HG03159 (cell line): ENCODE measurements at regions not wholly inside any gene's neighbourhood (a gene's known extent, or its start where the extent isn't known, plus 50 kb on each side); places are given as distances from the start of the nearest gene placed in this dataset.

Experiments used
- ATAC-seq: cut with Tn5 transposase; IDR thresholded peaks from one replicate; pipeline ENCODE4 v1.9.1; 2021; ENCODE audit warnings: mild to moderate bottlenecking, moderate library complexity; ENCODE audit not compliant: unreplicated experiment

DNA sequence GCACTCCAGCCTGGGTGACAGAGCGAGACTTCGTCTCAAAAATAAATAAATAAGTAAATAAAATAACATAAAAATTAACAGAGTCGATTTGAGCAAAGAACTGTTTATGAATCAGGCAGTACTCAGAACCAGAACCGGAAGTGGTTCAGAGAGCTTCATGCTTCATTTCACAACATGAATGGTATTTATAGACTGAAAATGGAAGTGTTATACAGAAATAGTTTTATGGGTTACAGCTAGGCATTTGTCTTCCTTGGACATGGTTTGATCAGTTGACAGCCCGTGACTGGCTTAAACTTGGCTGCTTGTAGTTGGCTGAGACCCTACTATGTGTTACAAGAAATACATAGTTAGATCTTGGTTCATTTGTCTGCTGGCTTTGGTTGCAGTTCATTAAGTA, 216.0 kb upstream of the MCTP2 start:
- no peak for ATAC-seq

DNA sequence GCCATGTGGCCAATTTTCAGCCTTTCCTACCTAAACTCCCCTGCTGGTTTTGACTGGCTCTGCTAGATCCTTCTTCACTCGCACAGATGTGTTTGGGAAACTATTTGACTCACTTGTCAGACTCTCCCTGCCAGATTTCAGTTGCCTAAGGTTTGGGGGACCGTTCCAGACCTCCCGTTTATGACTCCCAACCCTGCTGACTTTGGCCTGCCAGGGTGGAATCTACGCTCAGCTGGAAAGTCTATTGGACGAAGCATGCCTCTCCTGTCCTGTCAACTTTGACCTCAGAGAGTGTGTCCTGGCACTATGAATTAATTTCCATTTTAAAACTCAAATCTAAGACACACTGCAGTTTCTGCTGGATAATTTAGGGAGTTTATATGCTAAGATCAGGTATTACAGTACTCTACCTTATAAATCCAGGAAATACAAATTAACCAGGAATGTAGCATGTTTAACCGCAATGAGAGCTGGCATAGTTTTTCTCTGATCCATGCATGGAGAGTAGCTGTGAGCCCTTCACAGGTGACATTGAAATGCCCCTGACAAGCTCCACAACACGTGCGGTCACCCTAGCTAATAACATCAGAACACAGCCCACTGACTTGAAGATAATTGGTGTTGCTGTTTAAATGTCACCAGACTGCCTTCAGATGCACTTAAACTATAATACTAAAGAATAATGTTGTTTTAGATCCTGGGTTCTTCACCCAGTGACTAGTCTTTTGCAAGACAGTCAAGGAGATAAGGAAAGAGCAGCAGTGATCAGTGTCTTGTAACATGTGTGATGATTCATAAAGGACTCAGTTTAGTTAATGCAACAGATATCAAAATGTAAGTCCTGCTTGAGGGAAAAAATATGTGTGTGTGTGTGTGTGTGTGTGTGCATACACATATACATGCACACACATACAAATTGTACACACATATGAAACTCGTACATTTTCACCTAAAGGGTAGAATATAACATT, 223.0 kb upstream of the MCTP2 start:
- no peak for ATAC-seq

DNA sequence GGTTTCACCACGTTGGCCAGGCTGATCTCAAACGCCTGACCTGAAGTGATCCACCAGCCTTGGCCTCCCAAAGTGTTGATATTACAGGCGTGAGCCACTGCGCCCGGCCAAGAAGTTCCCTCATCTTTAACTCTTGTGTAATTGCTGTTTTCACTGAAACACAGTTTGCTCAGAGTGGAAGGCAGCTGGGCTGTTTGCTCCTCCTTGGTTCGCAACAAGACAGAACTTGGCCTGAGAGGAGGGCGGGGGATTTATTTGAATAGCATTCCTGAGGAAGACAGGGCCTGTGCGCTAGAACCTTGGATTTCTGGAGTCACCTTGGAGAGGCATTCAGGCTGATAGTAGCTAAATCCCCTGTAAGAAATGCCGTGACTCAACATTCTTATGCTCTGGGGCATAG, 226.7 kb upstream of the MCTP2 start:
- no peak for ATAC-seq

DNA sequence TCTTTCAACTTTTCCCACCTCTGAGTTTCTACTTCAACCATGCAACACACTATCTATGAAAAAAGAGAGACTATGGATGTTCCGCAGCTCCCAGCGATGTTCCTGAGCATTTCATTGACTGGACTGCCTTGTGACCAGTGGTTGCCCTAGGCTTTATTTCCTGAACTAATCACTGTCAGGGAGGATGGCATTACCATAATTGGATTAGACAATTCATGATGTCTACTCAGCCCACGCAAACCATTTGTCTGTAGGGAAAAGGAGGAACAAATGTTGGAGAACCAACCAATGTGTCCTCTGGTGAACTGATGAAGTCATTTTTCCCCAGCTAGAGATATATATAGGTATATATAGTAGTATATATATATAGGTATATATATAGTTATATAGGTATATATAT, 229.3 kb upstream of the MCTP2 start:
- ATAC-seq, result no peak

DNA sequence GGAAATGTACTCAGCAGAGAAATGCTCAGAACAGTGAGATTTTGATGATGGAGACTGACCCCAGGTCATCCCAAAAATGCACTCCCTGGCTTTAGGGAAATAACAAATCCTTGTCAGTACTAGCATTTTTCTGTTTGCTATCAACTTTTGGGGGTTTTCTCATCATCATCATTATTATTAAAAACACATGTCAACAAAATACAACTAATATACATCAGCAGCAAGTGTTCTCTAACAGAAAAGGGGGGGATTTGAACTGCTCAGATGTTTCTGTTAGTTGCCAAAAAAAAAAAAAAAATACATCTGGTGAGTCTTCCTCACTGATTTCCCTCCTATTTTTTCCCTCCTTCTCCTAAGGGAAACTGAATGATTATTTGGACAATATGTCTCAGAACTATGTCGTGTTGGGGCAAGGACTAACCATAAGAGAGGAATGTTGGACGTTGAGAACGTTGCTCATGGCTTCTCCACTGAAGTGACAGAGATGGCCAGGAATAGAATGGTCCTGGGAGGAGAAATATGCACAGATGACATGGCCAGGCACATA, 230.0 kb upstream of the MCTP2 start:
- ATAC-seq, result no peak

DNA sequence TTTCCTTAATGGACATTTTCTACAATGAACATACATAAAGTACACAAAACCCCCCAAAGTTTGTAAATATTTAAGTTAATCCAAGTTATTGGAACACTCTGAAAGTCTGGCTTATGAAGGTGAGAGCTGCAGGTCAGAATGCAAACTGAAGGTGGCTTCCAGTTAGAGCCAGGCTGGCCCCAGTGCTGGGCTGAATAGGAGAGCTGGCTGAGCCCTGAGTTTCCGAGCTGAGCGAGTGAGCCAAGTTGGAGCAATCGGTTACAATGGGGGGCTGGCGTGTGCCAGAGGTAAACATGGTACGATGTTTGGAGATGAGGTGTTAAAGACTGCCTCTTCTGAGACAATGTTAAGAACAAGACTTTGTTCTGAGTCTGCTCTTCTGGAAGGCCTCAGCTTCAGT, 230.8 kb upstream of the MCTP2 start:
- ATAC-seq, result no peak

DNA sequence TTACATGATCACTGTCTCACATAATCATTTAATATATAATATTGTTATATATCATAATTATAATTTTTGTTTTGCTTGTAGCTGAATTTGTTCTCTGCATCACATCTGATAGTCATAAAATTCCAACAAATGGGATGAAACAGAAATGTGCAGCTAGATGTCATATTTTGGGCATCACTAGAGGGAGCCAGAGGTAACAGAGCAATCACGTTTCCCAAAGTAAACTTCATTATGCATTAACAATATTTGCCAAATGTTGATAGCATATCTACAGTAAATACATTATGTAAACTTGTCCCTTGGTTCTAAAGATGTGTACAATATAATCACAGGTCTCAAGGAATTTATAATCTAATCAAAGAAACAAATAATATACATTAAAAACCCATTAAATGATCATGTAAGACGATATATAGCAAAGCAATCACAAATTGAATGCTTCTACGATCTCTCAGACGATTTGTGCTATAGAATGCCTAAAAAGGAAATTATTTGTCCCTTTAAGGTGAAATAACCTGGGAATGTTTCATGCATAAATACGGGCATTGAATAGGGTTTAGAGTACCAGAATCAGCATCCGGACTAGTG, 234.2 kb upstream of the MCTP2 start:
- ATAC-seq, result peak; percentile 61

DNA sequence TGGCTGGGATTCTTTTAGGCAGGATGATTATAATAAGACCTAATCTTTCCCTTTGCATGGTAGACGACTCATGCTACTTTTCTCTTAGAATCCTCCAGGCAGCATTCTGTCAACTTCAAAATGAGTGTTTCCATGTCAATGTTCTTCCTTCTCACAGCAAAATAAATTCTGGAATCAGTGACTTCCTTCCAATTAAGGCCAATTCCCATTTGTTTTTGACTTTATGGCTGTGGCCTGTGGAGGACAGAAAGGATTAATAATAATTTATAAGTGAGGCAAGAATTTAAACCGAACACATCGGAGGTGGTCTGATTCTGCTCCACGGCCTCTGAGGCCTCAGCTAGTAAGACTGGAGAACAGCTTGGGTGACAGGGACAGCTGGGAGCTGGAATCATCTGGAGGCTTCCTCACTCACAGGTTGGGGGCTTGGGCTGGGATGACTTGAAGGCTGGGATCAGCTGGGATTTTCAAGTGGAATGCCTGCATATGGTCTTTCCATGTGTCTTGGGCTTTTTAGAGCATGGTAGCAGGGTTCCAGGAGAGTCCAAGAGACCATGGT, 241.8 kb upstream of the MCTP2 start:
- ATAC-seq, result no peak

DNA sequence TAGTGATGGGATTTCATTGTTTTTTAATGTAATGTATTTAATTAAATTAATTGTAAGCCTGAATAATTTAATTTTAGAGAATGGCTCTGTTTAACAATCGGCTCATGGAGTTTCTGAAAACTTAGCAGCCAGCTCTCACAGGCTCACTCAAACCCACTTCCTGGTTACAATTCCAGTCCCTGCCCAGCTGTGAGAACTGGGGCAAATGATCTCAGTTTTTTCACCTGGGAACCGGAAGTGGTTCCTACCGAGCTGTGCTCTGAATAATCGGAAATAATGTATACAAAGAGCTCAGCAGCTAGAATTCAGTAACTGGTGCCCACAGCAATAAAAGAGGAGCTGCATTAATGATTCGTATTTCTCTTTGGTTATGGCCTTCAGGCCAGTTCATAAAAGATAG, 244.3 kb upstream of the MCTP2 start:
- ATAC-seq, result peak; percentile 66

DNA sequence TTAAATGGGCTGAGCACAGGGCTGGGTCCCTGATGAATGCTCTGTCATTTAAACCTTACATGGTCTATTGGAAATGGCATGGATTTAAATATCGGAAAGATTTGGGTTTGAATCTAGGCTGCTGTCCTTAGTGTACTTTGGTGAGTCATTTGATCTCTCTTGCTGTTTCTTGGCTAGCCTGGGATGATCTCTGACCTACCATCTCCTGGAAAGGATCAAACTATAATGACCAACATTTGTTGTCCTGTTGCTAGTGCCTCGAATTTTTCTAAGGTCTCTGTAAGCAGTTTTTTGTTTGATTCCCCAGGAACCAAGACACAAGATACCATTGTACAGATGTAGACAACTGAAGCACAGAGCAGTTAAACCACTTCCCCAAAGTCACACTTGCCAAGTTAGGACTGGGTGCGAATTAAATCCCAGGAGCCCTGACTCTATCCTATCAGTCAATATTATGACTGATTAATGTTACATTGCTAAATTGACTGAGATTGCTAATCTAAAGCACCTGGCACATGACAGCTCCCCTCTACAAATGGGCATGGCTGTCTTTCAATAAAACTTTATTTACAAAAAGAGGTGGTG, 244.9 kb upstream of the MCTP2 start:
- no peak for ATAC-seq

DNA sequence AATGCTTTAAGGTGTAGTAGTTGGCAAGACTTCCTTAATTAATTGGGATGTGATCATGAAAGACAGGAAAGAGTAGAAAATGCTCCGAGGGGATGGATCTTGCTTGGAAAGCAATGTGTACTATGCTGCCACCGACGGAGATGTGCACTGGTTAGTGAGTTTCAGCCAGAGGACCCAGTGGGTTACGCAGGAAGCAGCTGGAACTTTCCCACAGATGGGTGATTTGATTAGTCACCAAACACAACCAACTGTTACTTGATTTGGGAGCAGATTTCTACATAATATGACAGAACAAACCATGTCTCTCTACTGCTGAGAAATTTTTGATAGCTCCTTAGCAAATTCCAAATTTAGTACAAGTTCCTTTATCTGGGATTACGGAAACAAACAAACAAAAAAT, 245.4 kb upstream of the MCTP2 start:
- no peak for ATAC-seq

DNA sequence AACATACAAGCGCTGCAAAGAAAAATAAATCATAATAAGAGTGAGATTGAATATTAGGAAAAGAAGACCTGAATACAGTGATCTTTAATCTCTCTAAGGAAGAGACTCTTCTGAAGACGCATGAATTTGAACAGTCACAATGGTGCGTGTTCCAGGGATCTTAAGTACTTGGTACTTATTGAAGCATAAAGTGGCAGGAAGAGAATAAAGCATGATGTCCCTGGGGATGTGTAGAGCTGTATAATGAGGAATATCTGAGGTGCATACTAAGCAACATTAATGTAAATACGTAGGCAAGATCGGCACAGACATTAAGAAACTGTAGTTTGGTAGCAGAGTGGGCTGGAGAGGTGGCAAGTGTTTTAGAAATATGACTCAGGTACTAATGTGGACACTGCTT, 246.2 kb upstream of the MCTP2 start:
- ATAC-seq, result no peak

DNA sequence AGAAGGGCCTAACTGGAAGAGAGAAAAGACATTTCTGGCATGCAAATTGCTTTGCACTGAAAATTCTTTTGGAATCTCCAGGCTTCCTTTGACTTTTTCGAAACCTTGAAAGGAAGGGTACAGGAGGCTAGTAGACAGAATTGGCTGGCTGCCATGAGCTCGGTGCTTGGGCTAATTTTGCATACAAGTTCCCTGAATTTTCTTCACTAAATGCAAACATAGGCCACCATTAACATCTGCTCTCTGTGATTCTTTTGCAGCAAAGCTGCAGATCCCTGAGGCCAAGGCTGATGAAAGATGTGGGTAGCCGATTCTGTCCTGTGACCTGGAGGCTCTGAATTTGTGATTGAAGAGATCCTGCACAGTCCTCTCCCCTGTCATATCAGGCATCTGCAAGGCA, 247.8 kb upstream of the MCTP2 start:
- ATAC-seq, result no peak

DNA sequence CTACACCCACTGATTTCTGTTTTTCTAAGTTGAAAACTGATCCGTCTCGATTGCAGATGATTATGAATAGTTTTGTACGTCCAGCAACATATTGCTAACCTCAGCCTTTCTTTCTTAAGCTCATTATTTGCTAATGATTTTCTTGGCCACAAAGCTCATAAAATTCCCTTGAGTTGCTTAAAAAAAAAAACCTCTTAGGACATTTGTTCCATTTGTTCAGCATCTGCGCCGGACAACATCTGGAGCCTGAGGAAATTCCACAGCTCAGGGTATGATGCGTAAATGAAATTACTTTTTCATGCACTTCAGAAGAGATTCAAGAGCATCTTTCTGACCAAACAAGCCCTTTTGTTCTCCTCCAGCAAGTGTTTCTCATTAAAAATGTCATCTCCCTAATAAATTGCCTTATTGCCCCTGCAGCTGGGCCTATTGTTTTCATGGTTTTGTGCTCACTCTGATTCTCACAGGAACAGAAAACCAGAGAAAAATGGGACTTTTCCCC, 249.1 kb upstream of the MCTP2 start:
- no peak for ATAC-seq

DNA sequence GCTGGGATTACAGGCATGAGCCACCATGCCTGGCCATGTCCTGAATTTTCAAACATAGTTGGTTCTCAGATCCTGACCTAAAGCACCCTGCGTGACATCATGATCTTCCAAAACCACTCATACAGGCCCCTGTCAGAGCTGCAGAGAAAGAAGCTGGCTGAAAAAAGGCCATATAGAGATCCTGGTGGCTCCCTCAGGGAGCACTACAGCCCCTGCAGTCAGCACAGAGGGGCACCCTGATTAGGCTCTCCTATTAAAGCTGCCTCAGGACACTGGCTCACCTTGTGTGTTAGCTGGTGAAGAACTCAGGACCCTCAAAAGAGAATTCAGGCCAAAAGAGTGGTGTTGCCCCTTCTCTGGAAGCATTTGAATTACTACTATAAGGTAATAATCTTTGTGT, 249.7 kb upstream of the MCTP2 start:
- ATAC-seq, result no peak

DNA sequence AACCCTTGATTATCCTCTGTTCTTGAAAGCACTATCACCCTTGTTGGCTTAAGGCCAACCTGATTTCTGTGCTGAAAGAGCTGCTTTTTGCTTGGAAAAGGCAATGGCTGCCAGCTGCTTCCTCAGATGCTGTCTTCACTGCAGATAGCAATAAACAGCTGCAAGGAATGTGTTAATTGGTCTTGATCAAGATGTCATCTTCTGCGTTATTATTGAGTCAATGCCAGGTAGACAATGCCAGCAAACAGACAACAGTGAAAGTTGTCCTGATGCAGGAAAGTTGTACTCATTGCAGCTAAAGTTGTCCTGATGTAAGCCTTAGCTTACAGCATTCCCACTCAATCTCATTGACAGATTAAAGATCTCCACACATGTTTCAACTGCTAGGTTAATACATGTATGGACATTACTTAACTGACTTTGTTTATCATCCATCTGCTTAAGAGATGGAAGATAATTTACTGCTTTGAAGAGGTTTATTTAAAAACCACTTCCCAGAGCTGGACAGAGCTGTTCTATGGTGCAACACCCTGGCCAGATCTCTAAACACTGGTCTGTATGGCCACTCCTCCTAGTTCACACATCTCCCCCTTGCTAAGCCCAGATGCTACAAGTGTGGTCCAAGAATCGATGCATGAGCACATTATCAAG, 251.0 kb upstream of the MCTP2 start:
- no peak for ATAC-seq

DNA sequence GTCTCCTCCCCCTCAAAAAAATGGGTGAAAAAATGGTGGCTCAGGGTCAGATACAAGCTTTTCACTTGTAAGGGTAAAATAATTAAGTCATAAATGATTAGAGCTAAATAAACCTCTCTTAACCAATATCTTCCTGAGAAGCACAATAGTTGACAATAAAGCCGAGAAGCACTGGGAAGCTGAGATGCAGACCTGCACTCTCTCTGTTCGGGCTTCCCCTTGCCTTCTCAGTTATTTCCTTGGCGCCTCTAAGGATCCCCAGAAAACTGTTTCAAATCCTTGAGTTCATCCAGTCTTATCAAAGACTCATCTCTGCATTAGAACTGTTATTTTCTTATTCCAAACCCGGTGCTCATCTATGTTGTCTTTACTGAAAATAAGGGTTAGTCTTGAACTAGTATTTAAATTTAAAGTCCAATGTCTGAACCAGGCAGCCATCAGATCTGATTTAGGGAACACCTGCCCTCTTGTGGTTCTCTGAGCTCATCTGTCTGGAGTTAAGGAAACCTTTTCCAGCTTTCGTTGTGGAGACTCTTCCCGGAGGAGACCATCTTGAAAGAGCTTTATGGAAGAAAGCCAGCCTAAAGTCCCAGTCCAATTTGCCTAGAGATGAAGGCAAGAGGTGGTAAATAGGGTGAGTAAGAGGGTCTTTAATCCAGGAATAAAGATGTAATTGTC, 256.4 kb upstream of the MCTP2 start:
- no peak for ATAC-seq

DNA sequence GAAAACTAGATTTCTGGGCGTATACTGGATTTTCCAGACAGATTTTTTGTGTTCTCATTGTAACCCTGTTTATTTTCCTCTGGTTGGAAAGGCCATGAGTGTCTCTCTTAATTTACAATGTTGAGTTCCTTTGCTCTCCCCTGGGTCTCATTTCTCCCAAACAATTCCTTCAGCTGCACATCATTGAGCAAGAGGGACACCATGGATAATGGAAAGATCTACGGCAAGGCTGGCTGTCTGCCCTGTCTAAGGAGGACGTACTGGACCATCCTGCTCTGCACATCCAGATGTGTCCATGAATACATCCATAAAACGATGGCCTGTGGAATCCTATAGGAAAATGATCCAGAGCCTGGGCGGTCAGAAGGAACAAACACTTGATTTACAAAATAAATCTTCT, 258.1 kb upstream of the MCTP2 start:
- no peak for ATAC-seq

DNA sequence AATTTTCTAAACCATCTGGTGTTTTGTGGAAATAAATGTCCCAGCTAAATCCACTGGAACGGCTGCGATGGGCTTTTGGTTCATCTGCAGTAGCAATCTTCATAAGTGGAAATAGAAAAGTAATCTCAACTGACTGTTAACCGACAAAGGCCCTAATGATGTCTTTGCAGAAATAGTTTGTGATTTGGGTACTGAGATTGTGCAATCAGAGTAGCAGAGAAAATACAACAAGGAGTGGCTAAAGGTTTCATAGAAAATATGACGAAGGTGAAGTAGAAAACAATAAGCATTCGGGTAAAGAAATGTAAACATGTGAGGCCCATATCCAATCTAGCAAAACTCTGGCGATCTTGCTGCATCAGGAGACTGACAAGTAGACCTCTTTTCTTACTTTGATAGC, 262.6 kb upstream of the MCTP2 start:
- ATAC-seq, result no peak

DNA sequence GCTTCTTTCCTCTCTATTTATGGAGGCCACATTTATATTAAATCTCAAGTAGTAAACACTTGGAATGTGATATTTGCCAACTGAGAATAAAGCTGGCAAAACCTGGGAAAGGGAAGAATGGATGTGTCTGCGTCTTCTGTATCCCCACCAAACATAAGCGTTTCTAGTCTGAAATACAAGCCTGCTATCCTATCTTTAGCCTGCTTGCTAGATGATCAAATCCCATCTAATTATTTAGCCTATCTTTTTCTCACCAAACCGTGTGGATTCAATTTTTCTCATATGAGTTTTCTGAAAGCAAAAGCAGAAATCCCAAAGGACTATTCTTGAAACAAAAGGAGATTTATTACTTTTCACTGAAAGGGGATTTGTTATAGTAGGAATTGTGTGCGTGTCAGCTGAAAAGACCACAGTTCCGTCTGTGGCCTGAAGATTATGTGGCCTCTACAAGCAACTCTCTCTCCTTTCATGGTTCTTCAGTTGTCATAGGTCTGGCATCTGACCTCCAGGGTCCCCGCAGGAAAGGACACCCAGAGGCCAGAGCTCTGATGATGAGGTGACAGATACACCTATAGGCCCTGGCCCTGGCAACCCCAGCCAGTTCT, 266.0 kb upstream of the MCTP2 start:
- ATAC-seq, result no peak
